Omental fat pad (tissue), 3 donors: ENCODE measurements at regions not wholly inside any gene's neighbourhood (a gene's known extent, or its start where the extent isn't known, plus 50 kb on each side); places are given as distances from the start of the nearest gene placed in this dataset.

Source experiments
- ATAC-seq: fragments of 150-250 bp; one replicate; pipeline ENCODE4 v1.9.1; 2016; ENCODE audit warnings: mild to moderate bottlenecking, moderate library complexity; ENCODE audit not compliant: low FRiP score
- DNase-seq: peaks from one replicate; pipeline ENCODE4 v3.0.0-alpha.2; 2019; ENCODE audit warnings: low spot score
- TF ChIP-seq, protein P1 (sequence below), 3 donors: fragments of 450-650 bp; IDR thresholded peaks; one replicate each; pipeline ENCODE4 v1.5.1; 2016 to 2017; ENCODE audit warnings: antibody characterized with exemption in 3 of 3, mild to moderate bottlenecking in 3 of 3, moderate library complexity in 2 of 3

DNA sequence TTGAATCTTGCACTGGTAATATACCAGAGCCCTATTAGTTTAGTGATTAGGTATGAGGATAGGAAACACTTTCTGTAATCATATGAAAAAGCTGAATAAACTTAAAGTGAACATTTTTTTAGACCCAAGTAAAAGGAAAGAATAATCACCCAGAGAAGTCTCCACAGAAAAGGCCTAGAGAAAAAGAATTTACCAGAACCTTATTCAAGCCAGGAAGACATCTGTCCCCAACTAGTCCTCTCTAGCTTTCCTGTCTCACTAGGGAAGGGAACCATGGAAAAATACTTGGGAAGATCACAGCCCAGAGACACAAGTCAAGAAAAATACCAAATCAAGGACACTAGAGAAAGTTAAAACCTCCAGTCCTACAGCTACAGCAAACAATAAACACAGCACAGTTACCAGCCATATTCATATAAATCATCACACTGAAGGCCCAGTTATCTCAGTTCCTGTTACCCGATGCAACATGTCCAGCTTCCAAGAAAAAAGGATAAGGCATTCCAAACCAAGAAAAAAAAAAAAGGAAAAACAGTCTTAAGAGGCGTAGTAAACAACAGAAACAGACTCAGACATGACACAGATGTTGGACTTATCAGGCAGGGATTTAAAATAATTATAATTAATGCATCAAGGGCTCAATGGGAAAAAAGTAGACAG is 461.5 kb downstream of the IRS1 start:
- TF ChIP-seq, protein P1, sequence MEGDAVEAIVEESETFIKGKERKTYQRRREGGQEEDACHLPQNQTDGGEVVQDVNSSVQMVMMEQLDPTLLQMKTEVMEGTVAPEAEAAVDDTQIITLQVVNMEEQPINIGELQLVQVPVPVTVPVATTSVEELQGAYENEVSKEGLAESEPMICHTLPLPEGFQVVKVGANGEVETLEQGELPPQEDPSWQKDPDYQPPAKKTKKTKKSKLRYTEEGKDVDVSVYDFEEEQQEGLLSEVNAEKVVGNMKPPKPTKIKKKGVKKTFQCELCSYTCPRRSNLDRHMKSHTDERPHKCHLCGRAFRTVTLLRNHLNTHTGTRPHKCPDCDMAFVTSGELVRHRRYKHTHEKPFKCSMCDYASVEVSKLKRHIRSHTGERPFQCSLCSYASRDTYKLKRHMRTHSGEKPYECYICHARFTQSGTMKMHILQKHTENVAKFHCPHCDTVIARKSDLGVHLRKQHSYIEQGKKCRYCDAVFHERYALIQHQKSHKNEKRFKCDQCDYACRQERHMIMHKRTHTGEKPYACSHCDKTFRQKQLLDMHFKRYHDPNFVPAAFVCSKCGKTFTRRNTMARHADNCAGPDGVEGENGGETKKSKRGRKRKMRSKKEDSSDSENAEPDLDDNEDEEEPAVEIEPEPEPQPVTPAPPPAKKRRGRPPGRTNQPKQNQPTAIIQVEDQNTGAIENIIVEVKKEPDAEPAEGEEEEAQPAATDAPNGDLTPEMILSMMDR (IDR thresholded peaks at IDR 0.05) = no peak
- ATAC-seq (no peak), DNase-seq (no peak)

DNA sequence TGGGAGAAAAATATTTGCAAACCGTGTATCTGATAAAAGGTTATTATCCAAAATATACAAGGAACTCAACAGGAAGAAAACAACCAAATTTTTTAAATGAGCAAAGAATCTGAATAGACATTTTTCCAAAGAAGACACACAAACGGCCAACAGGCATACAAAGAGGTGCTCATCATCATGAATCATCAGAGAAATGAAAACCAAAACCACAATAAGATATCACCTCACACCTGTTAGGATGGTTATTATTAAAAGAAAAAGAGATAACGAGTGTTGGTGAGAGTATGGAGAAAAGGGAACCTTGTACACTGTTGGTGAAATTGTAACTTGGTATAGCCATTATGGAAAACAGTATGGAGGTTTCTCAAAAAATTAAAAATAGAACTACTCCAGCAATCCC is 463.3 kb downstream of the IRS1 start:
- TF ChIP-seq, protein P1 (IDR thresholded peaks at IDR 0.05) = no peak
- no peak for DNase-seq
- ATAC-seq = no peak

DNA sequence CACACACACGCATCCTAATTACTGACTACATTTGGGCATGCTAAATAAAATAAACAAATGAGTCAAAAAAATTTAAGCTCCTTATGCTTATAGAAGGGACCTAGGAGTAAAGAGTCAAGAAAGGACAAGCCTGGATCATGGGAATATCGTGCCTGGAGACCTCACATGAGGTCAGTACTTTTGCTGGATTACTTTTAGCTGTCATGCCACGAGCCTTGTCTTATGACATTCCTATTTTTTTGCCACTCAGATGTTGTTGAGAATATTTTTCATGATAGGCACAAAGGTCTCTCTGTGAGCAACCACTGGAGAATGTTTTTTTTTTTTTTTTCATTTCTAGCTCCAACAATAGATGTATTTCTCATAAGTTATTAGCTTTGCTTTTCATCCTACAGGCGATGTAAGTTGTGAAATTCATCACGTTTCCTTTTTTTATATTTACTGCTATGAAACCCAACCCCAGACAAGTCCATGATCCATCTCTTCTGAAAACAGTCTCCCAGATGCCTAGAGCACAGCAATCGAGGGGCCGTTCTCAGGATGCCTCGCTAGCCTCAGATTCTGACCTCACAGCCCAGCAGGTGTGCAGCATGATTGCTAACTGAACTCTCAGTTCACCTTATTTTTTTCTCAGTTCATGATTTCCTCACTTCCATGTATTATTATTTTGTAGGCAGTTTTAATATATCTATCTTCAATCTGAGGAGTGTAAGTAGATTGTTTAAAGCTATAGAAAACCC is 464.5 kb downstream of the IRS1 start:
- DNase-seq = no peak
- no peak for ATAC-seq
- TF ChIP-seq, protein P1 (IDR thresholded peaks at IDR 0.05) = no peak

- DNase-seq (no peak), ATAC-seq (no peak)
- TF ChIP-seq, protein P1 (IDR thresholded peaks at IDR 0.05) = no peak
Observed at GRCh38 chr2:226333388-226333787, 466.2 kb downstream of the IRS1 start.

- DNase-seq (no peak), ATAC-seq (no peak)
- TF ChIP-seq, protein P1 (IDR thresholded peaks at IDR 0.05) = no peak
Observed at GRCh38 chr2:226330206-226330605, 469.4 kb downstream of the IRS1 start.

DNA sequence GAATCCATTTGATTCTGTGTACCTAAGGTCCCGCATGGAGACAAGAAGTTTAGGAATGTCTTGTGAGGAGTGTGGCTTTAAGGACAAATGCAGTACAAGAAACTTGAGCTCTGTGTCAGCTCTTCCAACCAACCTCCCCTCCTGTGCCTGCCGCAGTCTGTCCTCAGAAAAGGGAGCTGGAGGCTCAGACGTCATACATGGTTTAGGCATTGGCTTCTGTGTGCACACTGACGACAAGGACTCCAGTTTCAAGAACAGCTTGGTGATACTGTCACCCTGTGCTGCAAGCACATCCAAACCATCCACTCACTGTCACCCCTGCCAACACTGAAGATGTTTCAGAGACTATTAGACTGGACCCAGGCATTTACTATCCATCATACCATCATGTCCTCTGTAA is 470.4 kb downstream of the IRS1 start:
- ATAC-seq (no peak), DNase-seq (no peak)
- TF ChIP-seq, protein P1 (IDR thresholded peaks at IDR 0.05) = peak in 1 of 3 donors; percentile 7

DNA sequence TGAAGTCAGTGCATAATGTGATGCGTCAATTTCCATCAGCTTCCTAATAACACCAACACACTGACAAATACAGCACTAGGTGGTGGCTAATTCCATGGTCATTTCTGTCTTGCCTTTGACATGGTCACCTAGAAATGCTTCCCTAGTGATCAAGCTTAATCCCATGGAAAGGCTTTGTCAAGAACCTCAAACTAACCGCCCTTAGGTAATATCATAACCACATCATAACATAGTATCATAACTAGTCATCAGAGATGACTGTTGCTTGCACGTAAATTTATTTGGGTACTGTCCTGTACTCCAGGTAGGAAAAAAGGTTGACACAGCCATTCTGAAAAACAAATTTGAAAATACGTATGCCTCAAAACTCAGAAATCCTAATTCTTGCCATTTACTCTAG is 471.8 kb downstream of the IRS1 start:
- no peak for DNase-seq
- no peak for ATAC-seq
- TF ChIP-seq, protein P1 (IDR thresholded peaks at IDR 0.05) = no peak
